HCT116 (cell line): ENCODE measurements at regions not wholly inside any gene's neighbourhood (a gene's known extent, or its start where the extent isn't known, plus 50 kb on each side); places are given as distances from the start of the nearest gene placed in this dataset.

ENCODE experiments used
- ATAC-seq: fragments of 200-7000 bp; cut with Tn5 transposase; 2 replicates; pipeline ENCODE4 v1.9.1; 2020; ENCODE audit warnings: mild to moderate bottlenecking, moderate library complexity
- BruUV-seq: library from RNA; stranded (reverse); fragments of 400-500 nt; replicated peaks from 2 replicates; lab custom pipeline; 2021; lab: Mats Ljungman, UMichigan
- CTCF ChIA-PET: fragments of 300-600 bp; sonication (Branson Sonifier 250); formaldehyde crosslinking; loops from one replicate; lab custom pipeline; 2021; ENCODE audit warnings: antibody characterized with exemption; lab: Charles Lee
- POLR2A ChIA-PET: fragments of 300-600, 350-600 bp; sonication (Branson Sonifier 250); formaldehyde crosslinking; loops from one replicate; lab custom pipeline; 2021; ENCODE audit warnings: antibody characterized with exemption; lab: Charles Lee
- RAD21 ChIA-PET, 2 experiments: fragments of 300-600 bp; sonication (Branson Sonifier 250); formaldehyde crosslinking; loops; one replicate each; lab custom pipeline; 2023; ENCODE audit warnings: low total read pairs in 2 of 2; ENCODE audit not compliant: uncharacterized antibody in 2 of 2, unreplicated experiment in 2 of 2, low non-redundant PET in 1 of 2; lab: Charles Lee
- DNase-seq: peaks from one replicate; pipeline ENCODE4 v3.0.0-alpha.2; 2010; ENCODE audit warnings: low read depth, low spot score
- H2AFZ ChIP-seq: fragments of 200-600 bp; shearing (Covaris generic), sonication (generic); 2 replicates; pipeline ENCODE4 v1.6.1; 2017; ENCODE audit warnings: low read depth, mixed run types, mixed read lengths, antibody characterized with exemption, low read length; ENCODE audit not compliant: poor library complexity, severe bottlenecking
- H3K27ac ChIP-seq: 2 replicates; pipeline ENCODE4 v1.5.1; 2012; ENCODE audit warnings: low read depth, low read length
- H3K27me3 ChIP-seq: fragments of 200-600 bp; sonication (generic); 2 replicates; pipeline ENCODE4 v1.6.1; 2016; ENCODE audit warnings: mixed run types, low read length, mixed read lengths; ENCODE audit not compliant: insufficient read depth
- H3K36me3 ChIP-seq, 2 experiments: fragments of 200-500 bp in 1 of 2; fragments of 200-600 bp in 1 of 2; sonication (Bioruptor generic) in 1 of 2; sonication (generic) in 1 of 2; 2 replicates each; pipeline versions ENCODE4 v1.5.1 to v1.6.1; 2014 to 2016; ENCODE audit warnings: low read length in 2 of 2, inconsistent platforms in 1 of 2, mixed read lengths in 1 of 2, mixed run types in 1 of 2; ENCODE audit not compliant: insufficient read depth in 2 of 2, control insufficient read depth in 1 of 2
- H3K4me1 ChIP-seq, 2 experiments: fragments of 200-600 bp in 1 of 2; sonication (generic) in 1 of 2; 2 replicates each; pipeline versions ENCODE4 v1.5.1 to v1.6.1; 2012 to 2017; ENCODE audit warnings: low read length in 2 of 2, inconsistent platforms in 1 of 2, mild to moderate bottlenecking in 1 of 2, mixed read lengths in 1 of 2, mixed run types in 1 of 2, moderate library complexity in 1 of 2; ENCODE audit not compliant: insufficient read depth in 2 of 2, control insufficient read depth in 1 of 2
- H3K4me2 ChIP-seq: fragments of 200-600 bp; sonication (generic); 2 replicates; pipeline ENCODE4 v1.6.1; 2017; ENCODE audit warnings: mixed run types, low read length, mixed read lengths
- H3K4me3 ChIP-seq, 2 experiments: fragments of 200-600 bp in 1 of 2; sonication (generic) in 1 of 2; replicated peaks in 1 of 2; 2 replicates each; pipeline ENCODE4 v1.5.1; 2011 to 2016; ENCODE audit warnings: low read length in 2 of 2, control low read depth in 1 of 2, low read depth in 1 of 2, mild to moderate bottlenecking in 1 of 2, mixed read lengths in 1 of 2, mixed run types in 1 of 2
- H3K79me2 ChIP-seq: fragments of 200-600 bp; sonication (generic); 2 replicates; pipeline ENCODE4 v1.6.1; 2017; ENCODE audit warnings: mild to moderate bottlenecking, mixed run types, low read length, moderate library complexity, mixed read lengths; ENCODE audit not compliant: insufficient read depth
- H3K9ac ChIP-seq: fragments of 200-600 bp; sonication (generic); 2 replicates; pipeline ENCODE4 v1.6.1; 2016; ENCODE audit warnings: low read length, mixed read lengths
- H3K9me2 ChIP-seq: fragments of 200-600 bp; sonication (generic), shearing (Covaris generic); 2 replicates; pipeline ENCODE4 v1.6.1; 2017; ENCODE audit warnings: mixed run types, mild to moderate bottlenecking, moderate library complexity; ENCODE audit not compliant: insufficient read depth
- H3K9me3 ChIP-seq, 2 experiments: fragments of 200-500 bp in 1 of 2; fragments of 200-600 bp in 1 of 2; sonication (Bioruptor generic) in 1 of 2; sonication (generic) in 1 of 2; 2 replicates each; pipeline ENCODE4 v1.6.1; 2014 to 2017; ENCODE audit warnings: low read length in 2 of 2, mixed read lengths in 2 of 2, inconsistent platforms in 1 of 2, low read depth in 1 of 2, mild to moderate bottlenecking in 1 of 2, mixed run types in 1 of 2, moderate library complexity in 1 of 2; ENCODE audit not compliant: control insufficient read depth in 1 of 2, insufficient read depth in 1 of 2
- H4K20me1 ChIP-seq: fragments of 200-600 bp; sonication (generic), shearing (Covaris generic); 2 replicates; pipeline ENCODE4 v1.6.1; 2017; ENCODE audit warnings: mixed run types, mild to moderate bottlenecking, moderate library complexity; ENCODE audit not compliant: insufficient read depth
- CEBPB ChIP-seq: IDR thresholded peaks from 2 replicates; pipeline ENCODE4 v1.6.1; 2012; ENCODE audit warnings: low read depth
- CTCF ChIP-seq, 3 experiments: fragments of 200-600 bp in 1 of 3; sonication (generic) in 1 of 3; IDR thresholded peaks in 2 of 3; conservative IDR thresholded peaks in 1 of 3; 2 replicates each; pipeline ENCODE4 v1.5.1; 2012 to 2017; ENCODE audit warnings: low read depth in 2 of 3, low read length in 2 of 3, antibody characterized with exemption in 1 of 3, borderline replicate concordance in 1 of 3, control low read depth in 1 of 3, mild to moderate bottlenecking in 1 of 3, mixed read lengths in 1 of 3, mixed run types in 1 of 3, moderate library complexity in 1 of 3; ENCODE audit not compliant: insufficient read depth in 1 of 3
- EGR1 ChIP-seq: IDR thresholded peaks from 2 replicates; pipeline ENCODE4 v1.6.1; 2012; ENCODE audit warnings: low read depth
- EZH2 ChIP-seq: fragments of 200-600 bp; sonication (generic); IDR thresholded peaks from 2 replicates; pipeline ENCODE4 v1.6.1; 2017; ENCODE audit warnings: antibody characterized with exemption, mixed run types
- EZH2phosphoT487 ChIP-seq: fragments of 200-600 bp; IDR thresholded peaks from 2 replicates; pipeline ENCODE4 v1.6.1; 2018; ENCODE audit warnings: antibody characterized with exemption, borderline replicate concordance
- JUND ChIP-seq: IDR thresholded peaks from 2 replicates; pipeline ENCODE4 v1.6.1; 2012
- POLR2A ChIP-seq: IDR thresholded peaks from 2 replicates; pipeline ENCODE4 v1.7.0; 2011; ENCODE audit warnings: borderline replicate concordance; ENCODE audit not compliant: insufficient read depth, insufficient read length; ENCODE audit errors: extremely low read depth
- POLR2AphosphoS5 ChIP-seq: IDR thresholded peaks from 2 replicates; pipeline ENCODE4 v1.6.1; 2011; ENCODE audit warnings: mild to moderate bottlenecking, low read depth, low read length, moderate library complexity
- SIN3A ChIP-seq: IDR thresholded peaks from 2 replicates; pipeline ENCODE4 v1.6.1; 2012; ENCODE audit warnings: low read depth
- SRF ChIP-seq: IDR thresholded peaks from 2 replicates; pipeline ENCODE4 v1.6.1; 2012; ENCODE audit warnings: low read depth
- YY1 ChIP-seq: IDR thresholded peaks from 2 replicates; pipeline ENCODE4 v1.6.1; 2011; ENCODE audit warnings: low read length, low read depth, moderate library complexity, mild to moderate bottlenecking; ENCODE audit not compliant: insufficient replicate concordance; ENCODE audit errors: extremely low read depth
- ZNF274 ChIP-seq: fragments of 200-500 bp; sonication (Bioruptor generic); IDR thresholded peaks from 2 replicates; pipeline ENCODE4 v1.6.1; 2014; ENCODE audit warnings: mild to moderate bottlenecking, low read depth, low read length, inconsistent platforms
- intact Hi-C: fragments of 100-400 bp; cut with micrococcal nuclease; formaldehyde crosslinking; loops from 2 replicates; pipeline ENCODE4 v1.10.0; 2022
- TF ChIP-seq, protein P1 (sequence below): IDR thresholded peaks from 2 replicates; pipeline ENCODE4 v1.6.1; 2011; ENCODE audit warnings: mild to moderate bottlenecking, low read length, moderate library complexity; ENCODE audit not compliant: insufficient replicate concordance; ENCODE audit errors: extremely low read depth

- CTCF ChIA-PET: no interaction called here
- Histone ChIP-seq H3K36me3 (no peaks in the 10 kb centered on the region), H3K4me2 (no peak overlapping the region), H3K27me3 (no peaks in the 10 kb centered on the region), H4K20me1 (no peaks in the 10 kb centered on the region), H3K4me1 (no peaks in the 10 kb centered on the region), H3K9me3 (peaks cover 15 to 30% of the 10 kb centered on the region in 2 experiments; a peak in 2 of 4 replicates), H3K4me3 (no peak overlapping the region), H2AFZ (no peak overlapping the region), H3K9me2 (no peaks in the 10 kb centered on the region), H3K9ac (no peak overlapping the region), H3K27ac (no peak overlapping the region), H3K79me2 (no peaks in the 10 kb centered on the region)
- BruUV-seq: no TSS peak
- DNase-seq (no peak), ATAC-seq (no peak)
- no peak for TF ChIP-seq YY1
- RAD21 ChIA-PET: no interaction called here
- intact Hi-C loops: no loop called here
- POLR2A ChIA-PET: no interaction called here
Measured at GRCh38 chr13:54799621-54800226, 1771.1 kb downstream of the OLFM4 start.

DNA sequence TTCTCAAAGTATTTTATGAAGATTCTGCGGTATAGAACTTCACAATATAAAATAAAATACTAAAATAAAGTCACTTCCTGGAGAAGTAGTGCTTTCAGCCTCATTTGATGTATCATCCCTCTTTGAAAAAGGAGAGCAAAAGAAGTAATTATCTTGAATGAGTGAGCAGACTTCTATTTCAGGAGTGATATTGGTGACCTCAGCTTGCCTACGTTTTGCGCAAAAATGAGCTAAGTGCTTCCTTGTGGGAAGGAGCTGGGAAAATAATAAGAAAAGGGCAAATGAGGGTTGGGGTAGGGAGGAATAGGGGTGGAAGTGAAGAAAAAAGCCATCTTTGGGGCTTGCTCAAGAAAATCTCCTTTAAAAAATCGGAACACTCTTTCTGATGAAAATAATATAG lies 1773.6 kb downstream of the OLFM4 start:
- ChIA-PET RAD21 (no interaction called here), POLR2A (no interaction called here), CTCF (no interaction called here)
- intact Hi-C loops: no loop called here
- no peak overlapping the region for H3K9ac ChIP-seq
- no peaks in the 10 kb centered on the region for H3K4me1 ChIP-seq
- H3K9me2 ChIP-seq: no peaks in the 10 kb centered on the region
- DNase-seq: no peak
- no peaks in the 10 kb centered on the region for H3K27me3 ChIP-seq
- no peak overlapping the region for H3K4me2 ChIP-seq
- H3K9me3 ChIP-seq: peaks cover 15 to 27% of the 10 kb centered on the region in 2 experiments; a peak in 2 of 4 replicates
- BruUV-seq: no TSS peak
- no peak overlapping the region for H3K27ac ChIP-seq
- no peak for TF ChIP-seq CEBPB
- no peak for TF ChIP-seq CTCF (IDR thresholded peaks at IDR 0.05 in 2 of 3, conservative IDR thresholded peaks at IDR 0.05 in 1 of 3; ENCODE audit: borderline replicate concordance in 1 of 3, insufficient read depth in 1 of 3, low read depth in 2 of 3, low read length in 2 of 3)
- TF ChIP-seq POLR2AphosphoS5: no peak
- TF ChIP-seq, protein P1, sequence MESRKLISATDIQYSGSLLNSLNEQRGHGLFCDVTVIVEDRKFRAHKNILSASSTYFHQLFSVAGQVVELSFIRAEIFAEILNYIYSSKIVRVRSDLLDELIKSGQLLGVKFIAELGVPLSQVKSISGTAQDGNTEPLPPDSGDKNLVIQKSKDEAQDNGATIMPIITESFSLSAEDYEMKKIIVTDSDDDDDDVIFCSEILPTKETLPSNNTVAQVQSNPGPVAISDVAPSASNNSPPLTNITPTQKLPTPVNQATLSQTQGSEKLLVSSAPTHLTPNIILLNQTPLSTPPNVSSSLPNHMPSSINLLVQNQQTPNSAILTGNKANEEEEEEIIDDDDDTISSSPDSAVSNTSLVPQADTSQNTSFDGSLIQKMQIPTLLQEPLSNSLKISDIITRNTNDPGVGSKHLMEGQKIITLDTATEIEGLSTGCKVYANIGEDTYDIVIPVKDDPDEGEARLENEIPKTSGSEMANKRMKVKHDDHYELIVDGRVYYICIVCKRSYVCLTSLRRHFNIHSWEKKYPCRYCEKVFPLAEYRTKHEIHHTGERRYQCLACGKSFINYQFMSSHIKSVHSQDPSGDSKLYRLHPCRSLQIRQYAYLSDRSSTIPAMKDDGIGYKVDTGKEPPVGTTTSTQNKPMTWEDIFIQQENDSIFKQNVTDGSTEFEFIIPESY: no peak
- TF ChIP-seq EGR1: no peak
- no peak for TF ChIP-seq JUND
- no peak for TF ChIP-seq ZNF274
- no peak for TF ChIP-seq POLR2A
- TF ChIP-seq SIN3A: no peak
- no peak for TF ChIP-seq YY1
- no peak for TF ChIP-seq EZH2phosphoT487
- TF ChIP-seq SRF: no peak
- no peak for TF ChIP-seq EZH2
- TF ChIP-seq, all 23 proteins: peak for 0
- Histone ChIP-seq H3K79me2 (no peaks in the 10 kb centered on the region), H4K20me1 (no peaks in the 10 kb centered on the region), H3K4me3 (no peak overlapping the region), H2AFZ (no peak overlapping the region), H3K36me3 (no peaks in the 10 kb centered on the region)
- ATAC-seq: no peak
